Neural progenitor cell (in vitro differentiated cells): ENCODE measurements at regions not wholly inside any gene's neighbourhood (a gene's known extent, or its start where the extent isn't known, plus 50 kb on each side); places are given as distances from the start of the nearest gene placed in this dataset.

Source experiments
- CTCF ChIP-seq: fragments of 200-600 bp; sonication (generic); IDR thresholded peaks from 2 replicates; pipeline ENCODE4 v1.5.1; 2017; ENCODE audit warnings: antibody characterized with exemption, mild to moderate bottlenecking
- EZH2 ChIP-seq: fragments of 200-600 bp; sonication (generic); IDR thresholded peaks from 2 replicates; pipeline ENCODE4 v1.6.1; 2017; ENCODE audit warnings: antibody characterized with exemption, mild to moderate bottlenecking, moderate library complexity

GRCh38 chr9:88302579-88303324, 85.5 kb upstream of the SPIN1 start:
- TF ChIP-seq CTCF (no peak), EZH2 (no peak)
